Activated CD8-positive, alpha-beta memory T cell treated with anti-CD3 and anti-CD28 coated beads for 4 hours (primary cell): ENCODE measurements at regions not wholly inside any gene's neighbourhood (a gene's known extent, or its start where the extent isn't known, plus 50 kb on each side); places are given as distances from the start of the nearest gene placed in this dataset.
"Not testable (repeated sequence)": the region's sequence is repeated elsewhere in the genome, so short reads cannot be mapped to it uniquely, and the experiment has no call there.

ENCODE experiments used
- DNase-seq, 2 donors: peaks; one replicate each; pipeline ENCODE4 v3.0.0-alpha.2; 2020; ENCODE audit warnings: low read depth in 2 of 2

GRCh38 chr6:100322886-100323285 is 141.8 kb downstream of the SIM1 start:
- DNase-seq: no peak

GRCh38 chr6:100320686-100321085 is 144.0 kb downstream of the SIM1 start:
- DNase-seq: no peak

GRCh38 chr6:100317031-100317430 is 147.7 kb downstream of the SIM1 start:
- DNase-seq: no peak

GRCh38 chr6:100314186-100314585 is 150.5 kb downstream of the SIM1 start:
- no peak for DNase-seq

GRCh38 chr6:100311707-100312251 is 152.9 kb downstream of the SIM1 start:
- DNase-seq: no peak

GRCh38 chr6:100309174-100309573 is 155.5 kb downstream of the SIM1 start:
- no peak for DNase-seq

- no peak for DNase-seq
Measured at GRCh38 chr6:100307561-100307960, 157.2 kb downstream of the SIM1 start.

GRCh38 chr6:100305209-100305869 is 159.4 kb downstream of the SIM1 start:
- DNase-seq: no peak

- DNase-seq: no peak
Measured at GRCh38 chr6:100304575-100304974, 160.1 kb downstream of the SIM1 start.

GRCh38 chr6:100301731-100302130 is 163.0 kb downstream of the SIM1 start:
- no peak for DNase-seq

- no peak for DNase-seq
Measured at GRCh38 chr6:100300221-100300736, 164.4 kb downstream of the SIM1 start.

- no peak for DNase-seq
Measured at GRCh38 chr6:100296810-100297544, 167.7 kb downstream of the SIM1 start.

- not testable (repeated sequence) for DNase-seq
Measured at GRCh38 chr6:100295172-100295571, 169.5 kb downstream of the SIM1 start.

- DNase-seq: no peak
Measured at GRCh38 chr6:100289285-100289684, 175.4 kb downstream of the SIM1 start.

GRCh38 chr6:100288311-100288710 is 176.4 kb downstream of the SIM1 start:
- DNase-seq: no peak

GRCh38 chr6:100283285-100283684 is 181.4 kb downstream of the SIM1 start:
- no peak for DNase-seq

GRCh38 chr6:100281471-100281901 is 183.2 kb downstream of the SIM1 start:
- DNase-seq: no peak

- no peak for DNase-seq
Measured at GRCh38 chr6:100276311-100277057, 188.2 kb downstream of the SIM1 start.

- DNase-seq: no peak
Measured at GRCh38 chr6:100274147-100274546, 190.6 kb downstream of the SIM1 start.

- no peak for DNase-seq
Measured at GRCh38 chr6:100271625-100272024, 193.1 kb downstream of the SIM1 start.

- no peak for DNase-seq
Measured at GRCh38 chr6:100271202-100271601, 193.5 kb downstream of the SIM1 start.

- no peak for DNase-seq
Measured at GRCh38 chr6:100269189-100269588, 195.5 kb downstream of the SIM1 start.
